ENCODE measurements at regions not wholly inside any gene's neighbourhood (a gene's known extent, or its start where the extent isn't known, plus 50 kb on each side); places are given as distances from the start of the nearest gene placed in this dataset.

DNA sequence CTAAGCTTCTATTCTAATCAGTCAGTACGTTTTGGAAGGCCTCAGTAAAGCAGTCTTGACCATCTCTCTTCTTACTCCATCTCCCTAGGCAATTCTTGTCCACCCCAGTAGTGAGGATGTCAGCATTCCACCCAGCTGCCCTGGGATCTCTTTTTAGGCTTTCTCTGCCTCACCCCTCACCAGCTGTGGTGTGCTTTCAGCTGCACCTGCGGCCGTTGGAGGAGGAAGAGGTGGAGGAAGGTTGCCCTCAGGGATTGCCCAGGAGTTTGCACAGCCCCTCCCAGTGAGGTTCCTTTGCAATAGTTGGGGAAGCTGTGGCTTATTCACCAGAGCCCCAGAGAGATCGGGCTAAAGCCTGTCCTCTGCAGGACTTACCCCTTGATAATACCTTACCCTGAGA, 615.8 kb downstream of the BNC2 start:
- ATAC-seq (ENCODE audit: low FRiP score) (no peak), DNase-seq (ENCODE audit: low spot score) (no peak)
- TF ChIP-seq, protein P1, sequence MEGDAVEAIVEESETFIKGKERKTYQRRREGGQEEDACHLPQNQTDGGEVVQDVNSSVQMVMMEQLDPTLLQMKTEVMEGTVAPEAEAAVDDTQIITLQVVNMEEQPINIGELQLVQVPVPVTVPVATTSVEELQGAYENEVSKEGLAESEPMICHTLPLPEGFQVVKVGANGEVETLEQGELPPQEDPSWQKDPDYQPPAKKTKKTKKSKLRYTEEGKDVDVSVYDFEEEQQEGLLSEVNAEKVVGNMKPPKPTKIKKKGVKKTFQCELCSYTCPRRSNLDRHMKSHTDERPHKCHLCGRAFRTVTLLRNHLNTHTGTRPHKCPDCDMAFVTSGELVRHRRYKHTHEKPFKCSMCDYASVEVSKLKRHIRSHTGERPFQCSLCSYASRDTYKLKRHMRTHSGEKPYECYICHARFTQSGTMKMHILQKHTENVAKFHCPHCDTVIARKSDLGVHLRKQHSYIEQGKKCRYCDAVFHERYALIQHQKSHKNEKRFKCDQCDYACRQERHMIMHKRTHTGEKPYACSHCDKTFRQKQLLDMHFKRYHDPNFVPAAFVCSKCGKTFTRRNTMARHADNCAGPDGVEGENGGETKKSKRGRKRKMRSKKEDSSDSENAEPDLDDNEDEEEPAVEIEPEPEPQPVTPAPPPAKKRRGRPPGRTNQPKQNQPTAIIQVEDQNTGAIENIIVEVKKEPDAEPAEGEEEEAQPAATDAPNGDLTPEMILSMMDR (IDR thresholded peaks at IDR 0.05): no peak

DNA sequence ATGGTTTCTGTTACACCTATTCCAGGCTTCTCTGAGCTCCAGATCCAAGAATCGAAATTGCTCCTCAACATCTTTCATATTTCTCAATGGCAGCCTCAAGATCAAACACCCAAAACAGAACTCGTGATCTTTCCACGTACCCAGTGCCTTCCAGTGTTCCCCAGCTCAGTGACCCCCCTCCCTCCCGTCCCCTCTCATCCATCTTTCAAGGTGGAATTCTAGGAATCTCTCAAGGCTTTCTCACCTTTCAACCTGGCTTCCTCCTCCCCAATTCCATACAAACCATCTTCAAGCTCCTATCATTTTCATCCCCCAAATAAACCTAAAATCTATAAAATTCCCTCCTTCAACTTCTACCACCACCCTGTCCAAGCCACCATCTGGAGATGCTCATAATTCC, 615.3 kb downstream of the BNC2 start:
- DNase-seq (ENCODE audit: low spot score): no peak
- TF ChIP-seq, protein P1 (IDR thresholded peaks at IDR 0.05): no peak
- ATAC-seq (ENCODE audit: low FRiP score): no peak

GRCh38 chr9:16257604-16258003, 612.9 kb downstream of the BNC2 start:
- TF ChIP-seq, protein P1 (IDR thresholded peaks at IDR 0.05): no peak

GRCh38 chr9:16258191-16258590, 612.3 kb downstream of the BNC2 start:
- TF ChIP-seq, protein P1 (IDR thresholded peaks at IDR 0.05): no peak
- DNase-seq (ENCODE audit: low spot score) (no peak), ATAC-seq (ENCODE audit: low FRiP score) (no peak)

More at GRCh38 chr9:16257604-16258003, 612.9 kb downstream of the BNC2 start:
- no peak for ATAC-seq (ENCODE audit: low FRiP score)
- DNase-seq (ENCODE audit: low spot score): no peak

DNA sequence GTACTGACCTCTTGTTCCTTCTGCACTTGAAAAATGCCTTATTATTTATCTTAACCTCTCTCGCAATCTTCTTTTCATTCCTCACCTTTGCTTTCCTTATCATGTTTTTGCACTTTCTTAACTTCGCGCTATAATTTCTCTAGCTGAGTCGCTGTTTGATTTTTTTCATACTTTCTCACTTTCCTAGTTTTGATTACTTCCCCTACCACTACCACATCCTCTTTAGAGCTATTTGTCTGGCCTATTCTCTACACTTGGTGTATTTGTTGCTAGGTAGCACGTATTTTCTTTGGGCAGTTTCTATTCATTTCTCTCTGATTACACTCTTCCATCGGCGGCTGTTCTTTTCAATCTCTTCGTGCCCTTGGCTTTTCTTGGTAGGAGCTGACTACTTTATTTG, 611.8 kb downstream of the BNC2 start:
- TF ChIP-seq, protein P1 (IDR thresholded peaks at IDR 0.05): no peak
- DNase-seq (ENCODE audit: low spot score): no peak
- ATAC-seq (ENCODE audit: low FRiP score): no peak

DNA sequence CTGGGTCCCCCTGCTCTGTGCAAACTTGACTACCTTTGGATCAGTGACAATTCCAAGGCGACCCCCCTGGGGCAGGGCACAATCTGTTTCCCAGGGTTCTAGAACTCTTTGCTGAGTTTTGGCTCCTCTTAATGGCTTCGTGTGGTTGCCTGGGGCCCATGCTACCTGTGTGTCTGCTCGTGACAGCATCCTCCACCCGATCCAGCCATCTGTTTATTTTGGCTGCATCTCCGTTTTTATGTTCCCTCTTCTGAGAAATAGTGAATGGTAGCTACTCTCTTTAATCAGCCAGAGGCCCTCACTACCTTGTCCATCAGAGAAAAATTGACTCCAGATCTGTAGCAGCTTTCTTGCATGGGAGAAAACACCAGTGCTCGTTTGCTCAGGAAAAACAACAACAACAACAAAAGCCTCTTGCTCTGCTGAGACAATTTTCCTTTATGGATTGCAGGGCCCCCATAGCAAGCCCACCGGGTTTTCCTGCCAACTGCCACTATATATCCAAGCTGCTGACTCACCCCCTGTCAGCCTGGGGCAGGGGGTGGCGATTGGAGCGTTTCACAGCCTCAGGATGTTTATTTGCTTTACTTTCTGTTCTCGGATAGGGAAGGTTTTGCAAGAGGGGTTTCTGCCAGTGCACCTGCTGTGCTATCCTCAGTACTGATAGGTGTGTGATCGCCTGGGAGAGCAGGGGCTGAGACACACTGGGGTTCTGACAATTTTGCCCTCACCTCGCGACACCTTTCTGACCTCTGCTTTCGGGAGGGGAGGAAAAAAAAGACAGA, 607.8 kb downstream of the BNC2 start:
- ATAC-seq (ENCODE audit: low FRiP score): no peak
- TF ChIP-seq, protein P1 (IDR thresholded peaks at IDR 0.05): no peak
- no peak for DNase-seq (ENCODE audit: low spot score)

- no peak for ATAC-seq (ENCODE audit: low FRiP score)
- TF ChIP-seq, protein P1 (IDR thresholded peaks at IDR 0.05): no peak
- no peak for DNase-seq (ENCODE audit: low spot score)
These were observed 604.8 kb downstream of the BNC2 start for GRCh38 chr9:16265688-16266087.
